ENCODE measurements at regions not wholly inside any gene's neighbourhood (a gene's known extent, or its start where the extent isn't known, plus 50 kb on each side); places are given as distances from the start of the nearest gene placed in this dataset.

DNA sequence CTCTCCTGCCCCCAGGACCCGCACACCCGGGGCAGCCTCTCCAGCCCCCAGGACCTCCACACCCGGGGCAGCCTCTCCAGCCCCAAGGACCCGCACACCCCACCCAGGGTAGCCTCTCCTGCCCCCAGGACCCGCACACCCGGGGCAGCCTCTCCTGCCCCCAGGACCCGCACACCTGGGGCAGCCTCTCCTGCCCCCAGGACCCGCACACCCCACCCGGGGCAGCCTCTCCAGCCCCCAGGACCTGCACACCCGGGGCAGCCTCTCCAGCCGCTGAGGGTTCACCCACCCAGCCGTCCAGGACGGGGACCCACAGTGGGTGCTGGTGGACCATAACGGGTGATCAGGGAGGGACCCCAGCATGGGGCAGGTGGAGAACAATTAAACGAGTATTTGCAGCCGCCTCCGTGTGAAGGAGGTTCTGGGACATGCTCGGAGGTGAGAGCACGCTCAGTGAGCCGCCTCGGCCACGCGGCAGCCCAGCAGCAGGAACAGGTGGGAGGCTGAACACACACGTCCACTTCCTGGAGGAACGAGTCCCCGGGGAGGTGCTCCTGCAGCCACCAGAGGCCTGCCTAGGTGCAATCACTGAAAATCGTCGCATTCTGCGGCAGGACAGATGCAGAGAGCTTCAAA lies 107.9 kb downstream of the PDGFA start:
- H3K4me2 ChIP-seq (ENCODE audit: low read depth, low read length): no peak overlapping the region
- H2AFZ ChIP-seq (ENCODE audit: low read length): no peak overlapping the region
- H3K9me3 ChIP-seq (replicated peaks; ENCODE audit: insufficient read depth, low read length): no peaks in the 10 kb centered on the region
- no peaks in the 10 kb centered on the region for H3K79me2 ChIP-seq (ENCODE audit: low read length)
- H3K36me3 ChIP-seq (replicated peaks; ENCODE audit: insufficient read depth, low read length): no peaks in the 10 kb centered on the region
- H3K4me3 ChIP-seq (ENCODE audit: low read length): no peak overlapping the region
- H3K4me1 ChIP-seq (ENCODE audit: low read length): no peaks in the 10 kb centered on the region
- H3K9me2 ChIP-seq (replicated peaks; ENCODE audit: insufficient read depth, low read length): no peaks in the 10 kb centered on the region
- no peaks in the 10 kb centered on the region for H3K27me3 ChIP-seq (replicated peaks; ENCODE audit: insufficient read depth, low read length)
- H3K9ac ChIP-seq (ENCODE audit: low read length): no peak overlapping the region
- TF ChIP-seq EZH2phosphoT487 (IDR thresholded peaks at IDR 0.05; ENCODE audit: low read length) (no peak), CTCF (IDR thresholded peaks at IDR 0.05; ENCODE audit: low read length) (no peak), EZH2 (optimal IDR thresholded peaks at IDR 0.05; ENCODE audit: low read depth, low read length) (no peak)
- no peaks in the 10 kb centered on the region for H4K20me1 ChIP-seq (ENCODE audit: insufficient read depth, low read length)
- no peak overlapping the region for H3K27ac ChIP-seq (ENCODE audit: low read length)
- no peak for DNase-seq
- H3F3A ChIP-seq (ENCODE audit: insufficient read depth, low read length): no peaks in the 10 kb centered on the region

DNA sequence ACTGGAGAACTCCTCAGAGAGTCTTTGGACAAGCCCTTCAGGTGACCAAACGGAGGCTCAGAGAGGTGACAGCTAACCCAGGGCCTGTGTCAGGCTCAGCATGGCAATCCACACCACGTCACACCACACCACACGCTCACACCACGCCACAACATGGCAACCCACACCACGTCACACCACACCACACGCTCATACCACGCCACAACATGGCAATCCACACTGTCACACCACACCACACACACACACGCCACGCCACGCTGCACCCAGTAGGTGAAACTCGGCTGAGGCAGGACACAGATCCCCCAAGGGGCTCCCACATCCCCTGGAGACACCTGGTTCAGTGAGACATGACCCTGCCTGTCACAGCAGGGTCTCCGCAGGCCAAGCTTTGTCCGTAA lies 107.3 kb downstream of the PDGFA start:
- no peaks in the 10 kb centered on the region for H3K9me3 ChIP-seq (replicated peaks; ENCODE audit: insufficient read depth, low read length)
- H3K4me1 ChIP-seq (ENCODE audit: low read length): no peaks in the 10 kb centered on the region
- H3K9me2 ChIP-seq (replicated peaks; ENCODE audit: insufficient read depth, low read length): no peaks in the 10 kb centered on the region
- H3K4me2 ChIP-seq (ENCODE audit: low read depth, low read length): no peak overlapping the region
- H3K4me3 ChIP-seq (ENCODE audit: low read length): no peak overlapping the region
- H3K27ac ChIP-seq (ENCODE audit: low read length): no peak overlapping the region
- H3K27me3 ChIP-seq (replicated peaks; ENCODE audit: insufficient read depth, low read length): no peaks in the 10 kb centered on the region
- no peaks in the 10 kb centered on the region for H4K20me1 ChIP-seq (ENCODE audit: insufficient read depth, low read length)
- no peak for DNase-seq
- TF ChIP-seq CTCF (IDR thresholded peaks at IDR 0.05; ENCODE audit: low read length) (no peak), EZH2phosphoT487 (IDR thresholded peaks at IDR 0.05; ENCODE audit: low read length) (no peak)
- H3K79me2 ChIP-seq (ENCODE audit: low read length): no peaks in the 10 kb centered on the region
- no peak overlapping the region for H3K9ac ChIP-seq (ENCODE audit: low read length)
- no peaks in the 10 kb centered on the region for H3K36me3 ChIP-seq (replicated peaks; ENCODE audit: insufficient read depth, low read length)
- H2AFZ ChIP-seq (ENCODE audit: low read length): no peak overlapping the region
- H3F3A ChIP-seq (ENCODE audit: insufficient read depth, low read length): no peaks in the 10 kb centered on the region

GRCh38 chr7:414681-415560 lies 104.7 kb downstream of the PDGFA start:
- Histone ChIP-seq H4K20me1 (ENCODE audit: insufficient read depth, low read length) (no peaks in the 10 kb centered on the region), H2AFZ (ENCODE audit: low read length) (no peak overlapping the region), H3K27me3 (replicated peaks; ENCODE audit: insufficient read depth, low read length) (no peaks in the 10 kb centered on the region; the same call in 1 of the 2 replicates), H3K9me3 (replicated peaks; ENCODE audit: insufficient read depth, low read length) (no peaks in the 10 kb centered on the region), H3K4me3 (ENCODE audit: low read length) (no peak overlapping the region), H3K9me2 (replicated peaks; ENCODE audit: insufficient read depth, low read length) (no peaks in the 10 kb centered on the region), H3K4me1 (ENCODE audit: low read length) (no peaks in the 10 kb centered on the region), H3F3A (ENCODE audit: insufficient read depth, low read length) (no peaks in the 10 kb centered on the region), H3K4me2 (ENCODE audit: low read depth, low read length) (no peak overlapping the region), H3K36me3 (replicated peaks; ENCODE audit: insufficient read depth, low read length) (no peaks in the 10 kb centered on the region), H3K79me2 (ENCODE audit: low read length) (no peaks in the 10 kb centered on the region), H3K27ac (ENCODE audit: low read length) (no peak overlapping the region), H3K9ac (ENCODE audit: low read length) (no peak overlapping the region)
- no peak for DNase-seq
- TF ChIP-seq CTCF (IDR thresholded peaks at IDR 0.05; ENCODE audit: low read length): no peak
- TF ChIP-seq EZH2 (optimal IDR thresholded peaks at IDR 0.05; ENCODE audit: low read depth, low read length): no peak
- TF ChIP-seq EZH2phosphoT487 (IDR thresholded peaks at IDR 0.05; ENCODE audit: low read length): no peak
